HCT116 (cell line): ENCODE measurements at regions not wholly inside any gene's neighbourhood (a gene's known extent, or its start where the extent isn't known, plus 50 kb on each side); places are given as distances from the start of the nearest gene placed in this dataset.

ENCODE experiments used
- CEBPB ChIP-seq: IDR thresholded peaks from 2 replicates; pipeline ENCODE4 v1.6.1; 2012; ENCODE audit warnings: low read depth
- ELF1 ChIP-seq: IDR thresholded peaks from 2 replicates; pipeline ENCODE4 v1.6.1; 2012; ENCODE audit warnings: low read depth, borderline replicate concordance
- EZH2 ChIP-seq: fragments of 200-600 bp; sonication (generic); IDR thresholded peaks from 2 replicates; pipeline ENCODE4 v1.6.1; 2017; ENCODE audit warnings: antibody characterized with exemption, mixed run types
- EZH2phosphoT487 ChIP-seq: fragments of 200-600 bp; IDR thresholded peaks from 2 replicates; pipeline ENCODE4 v1.6.1; 2018; ENCODE audit warnings: antibody characterized with exemption, borderline replicate concordance
- POLR2A ChIP-seq: IDR thresholded peaks from 2 replicates; pipeline ENCODE4 v1.7.0; 2011; ENCODE audit warnings: borderline replicate concordance; ENCODE audit not compliant: insufficient read depth, insufficient read length; ENCODE audit errors: extremely low read depth
- POLR2AphosphoS5 ChIP-seq: IDR thresholded peaks from 2 replicates; pipeline ENCODE4 v1.6.1; 2011; ENCODE audit warnings: mild to moderate bottlenecking, low read depth, low read length, moderate library complexity
- RAD21 ChIP-seq: IDR thresholded peaks from 2 replicates; pipeline ENCODE4 v1.6.1; 2012; ENCODE audit warnings: low read depth, mild to moderate bottlenecking
- SIN3A ChIP-seq: IDR thresholded peaks from 2 replicates; pipeline ENCODE4 v1.6.1; 2012; ENCODE audit warnings: low read depth
- TCF7L2 ChIP-seq: IDR thresholded peaks from 2 replicates; pipeline ENCODE4 v1.7.0; 2011; ENCODE audit warnings: borderline replicate concordance, inconsistent platforms; ENCODE audit not compliant: insufficient read depth, insufficient read length; ENCODE audit errors: extremely low read depth
- ZNF274 ChIP-seq: fragments of 200-500 bp; sonication (Bioruptor generic); IDR thresholded peaks from 2 replicates; pipeline ENCODE4 v1.6.1; 2014; ENCODE audit warnings: mild to moderate bottlenecking, low read depth, low read length, inconsistent platforms
- TF ChIP-seq, protein P1 (sequence below), 3 experiments: fragments of 200-600 bp in 1 of 3; sonication (generic) in 1 of 3; IDR thresholded peaks in 2 of 3; conservative IDR thresholded peaks in 1 of 3; 2 replicates each; pipeline ENCODE4 v1.5.1; 2012 to 2017; ENCODE audit warnings: low read depth in 2 of 3, low read length in 2 of 3, antibody characterized with exemption in 1 of 3, borderline replicate concordance in 1 of 3, control low read depth in 1 of 3, mild to moderate bottlenecking in 1 of 3, mixed read lengths in 1 of 3, mixed run types in 1 of 3, moderate library complexity in 1 of 3; ENCODE audit not compliant: insufficient read depth in 1 of 3
- TF ChIP-seq, protein P2 (sequence below): IDR thresholded peaks from 2 replicates; pipeline ENCODE4 v1.6.1; 2012
- TF ChIP-seq, protein P3 (sequence below): IDR thresholded peaks from 2 replicates; pipeline ENCODE4 v1.6.1; 2012; ENCODE audit warnings: low read depth

DNA sequence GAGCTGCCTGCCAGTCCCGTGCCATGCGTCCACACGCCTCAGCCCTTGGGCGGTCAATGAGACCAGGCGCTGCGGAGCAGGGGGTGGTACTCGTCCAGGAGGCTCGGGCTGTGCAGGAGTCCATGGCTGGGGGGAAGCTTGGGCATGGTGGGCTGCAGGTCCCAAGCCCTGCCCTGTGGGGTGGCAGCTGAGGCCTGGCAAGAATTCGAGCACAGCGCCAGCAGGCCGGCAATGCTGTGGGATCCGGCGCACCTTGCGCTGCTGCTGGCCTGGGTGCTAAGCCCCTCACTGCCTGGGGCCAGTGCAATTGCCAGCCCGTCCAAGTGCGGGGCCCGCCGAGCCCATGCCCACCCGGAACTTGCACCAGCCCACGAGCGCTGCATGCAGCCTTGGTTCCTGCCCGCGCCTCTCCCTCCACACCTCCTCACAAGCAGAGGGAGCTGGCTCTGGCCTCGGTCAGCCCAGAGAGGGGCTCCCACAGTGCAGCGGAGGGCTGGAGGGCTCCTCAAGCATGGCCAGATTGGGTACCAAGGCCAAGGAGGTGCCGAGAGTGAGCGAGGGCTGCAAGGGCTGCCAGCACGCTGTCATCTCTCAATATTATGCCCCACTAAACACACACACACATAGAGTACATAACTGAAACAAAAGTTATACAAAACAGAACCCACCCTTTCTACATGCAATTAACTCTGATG, 307.7 kb downstream of the LMO4 start:
- TF ChIP-seq, protein P1, sequence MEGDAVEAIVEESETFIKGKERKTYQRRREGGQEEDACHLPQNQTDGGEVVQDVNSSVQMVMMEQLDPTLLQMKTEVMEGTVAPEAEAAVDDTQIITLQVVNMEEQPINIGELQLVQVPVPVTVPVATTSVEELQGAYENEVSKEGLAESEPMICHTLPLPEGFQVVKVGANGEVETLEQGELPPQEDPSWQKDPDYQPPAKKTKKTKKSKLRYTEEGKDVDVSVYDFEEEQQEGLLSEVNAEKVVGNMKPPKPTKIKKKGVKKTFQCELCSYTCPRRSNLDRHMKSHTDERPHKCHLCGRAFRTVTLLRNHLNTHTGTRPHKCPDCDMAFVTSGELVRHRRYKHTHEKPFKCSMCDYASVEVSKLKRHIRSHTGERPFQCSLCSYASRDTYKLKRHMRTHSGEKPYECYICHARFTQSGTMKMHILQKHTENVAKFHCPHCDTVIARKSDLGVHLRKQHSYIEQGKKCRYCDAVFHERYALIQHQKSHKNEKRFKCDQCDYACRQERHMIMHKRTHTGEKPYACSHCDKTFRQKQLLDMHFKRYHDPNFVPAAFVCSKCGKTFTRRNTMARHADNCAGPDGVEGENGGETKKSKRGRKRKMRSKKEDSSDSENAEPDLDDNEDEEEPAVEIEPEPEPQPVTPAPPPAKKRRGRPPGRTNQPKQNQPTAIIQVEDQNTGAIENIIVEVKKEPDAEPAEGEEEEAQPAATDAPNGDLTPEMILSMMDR (IDR thresholded peaks at IDR 0.05 in 2 of 3, conservative IDR thresholded peaks at IDR 0.05 in 1 of 3; ENCODE audit: borderline replicate concordance in 1 of 3, insufficient read depth in 1 of 3, low read depth in 2 of 3, low read length in 2 of 3) = no peak
- TF ChIP-seq EZH2 (no peak), POLR2A (no peak), TCF7L2 (no peak), ELF1 (no peak), CEBPB (no peak), RAD21 (no peak), ZNF274 (no peak), EZH2phosphoT487 (no peak), SIN3A (no peak), POLR2AphosphoS5 (no peak)
- TF ChIP-seq, protein P2, sequence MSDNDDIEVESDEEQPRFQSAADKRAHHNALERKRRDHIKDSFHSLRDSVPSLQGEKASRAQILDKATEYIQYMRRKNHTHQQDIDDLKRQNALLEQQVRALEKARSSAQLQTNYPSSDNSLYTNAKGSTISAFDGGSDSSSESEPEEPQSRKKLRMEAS = no peak
- TF ChIP-seq, protein P3, sequence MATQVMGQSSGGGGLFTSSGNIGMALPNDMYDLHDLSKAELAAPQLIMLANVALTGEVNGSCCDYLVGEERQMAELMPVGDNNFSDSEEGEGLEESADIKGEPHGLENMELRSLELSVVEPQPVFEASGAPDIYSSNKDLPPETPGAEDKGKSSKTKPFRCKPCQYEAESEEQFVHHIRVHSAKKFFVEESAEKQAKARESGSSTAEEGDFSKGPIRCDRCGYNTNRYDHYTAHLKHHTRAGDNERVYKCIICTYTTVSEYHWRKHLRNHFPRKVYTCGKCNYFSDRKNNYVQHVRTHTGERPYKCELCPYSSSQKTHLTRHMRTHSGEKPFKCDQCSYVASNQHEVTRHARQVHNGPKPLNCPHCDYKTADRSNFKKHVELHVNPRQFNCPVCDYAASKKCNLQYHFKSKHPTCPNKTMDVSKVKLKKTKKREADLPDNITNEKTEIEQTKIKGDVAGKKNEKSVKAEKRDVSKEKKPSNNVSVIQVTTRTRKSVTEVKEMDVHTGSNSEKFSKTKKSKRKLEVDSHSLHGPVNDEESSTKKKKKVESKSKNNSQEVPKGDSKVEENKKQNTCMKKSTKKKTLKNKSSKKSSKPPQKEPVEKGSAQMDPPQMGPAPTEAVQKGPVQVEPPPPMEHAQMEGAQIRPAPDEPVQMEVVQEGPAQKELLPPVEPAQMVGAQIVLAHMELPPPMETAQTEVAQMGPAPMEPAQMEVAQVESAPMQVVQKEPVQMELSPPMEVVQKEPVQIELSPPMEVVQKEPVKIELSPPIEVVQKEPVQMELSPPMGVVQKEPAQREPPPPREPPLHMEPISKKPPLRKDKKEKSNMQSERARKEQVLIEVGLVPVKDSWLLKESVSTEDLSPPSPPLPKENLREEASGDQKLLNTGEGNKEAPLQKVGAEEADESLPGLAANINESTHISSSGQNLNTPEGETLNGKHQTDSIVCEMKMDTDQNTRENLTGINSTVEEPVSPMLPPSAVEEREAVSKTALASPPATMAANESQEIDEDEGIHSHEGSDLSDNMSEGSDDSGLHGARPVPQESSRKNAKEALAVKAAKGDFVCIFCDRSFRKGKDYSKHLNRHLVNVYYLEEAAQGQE = no peak
